Astrocyte of the spinal cord (primary cell): ENCODE measurements at regions not wholly inside any gene's neighbourhood (a gene's known extent, or its start where the extent isn't known, plus 50 kb on each side); places are given as distances from the start of the nearest gene placed in this dataset.

Experiments used
- DNase-seq: peaks from one replicate; pipeline ENCODE4 v3.0.0; 2011; ENCODE audit warnings: low read depth, low spot score
- H3K4me3 ChIP-seq: 2 replicates; pipeline ENCODE4 v1.5.1; 2011; ENCODE audit warnings: low read depth, mild to moderate bottlenecking, low read length, moderate library complexity
- CTCF ChIP-seq: IDR thresholded peaks from 2 replicates; pipeline ENCODE4 v1.5.1; 2012; ENCODE audit warnings: low read depth, mild to moderate bottlenecking, low read length, inconsistent platforms
- in situ Hi-C: cut with HindIII; loops from 2 replicates; pipeline ENCODE4 v1.10.0; 2017; ENCODE audit warnings: low sequenced_read_pairs

- H3K4me3 ChIP-seq, result no peak overlapping the region
- in situ Hi-C loops, result no loop called here
- DNase-seq, result no peak
- TF ChIP-seq CTCF, result no peak
Observed at GRCh38 chr4:136847881-136848621, 684.2 kb downstream of the PCDH18 start.

GRCh38 chr4:136841526-136841925, 690.8 kb downstream of the PCDH18 start:
- in situ Hi-C loops, result no loop called here
- H3K4me3 ChIP-seq, result no peak overlapping the region
- no peak for DNase-seq
- TF ChIP-seq CTCF, result no peak

GRCh38 chr4:136838607-136839006, 693.7 kb downstream of the PCDH18 start:
- in situ Hi-C loops, result no loop called here
- DNase-seq, result no peak
- no peak overlapping the region for H3K4me3 ChIP-seq
- TF ChIP-seq CTCF, result no peak

GRCh38 chr4:136831553-136831952, 700.7 kb downstream of the PCDH18 start:
- no peak for DNase-seq
- in situ Hi-C loops, result no loop called here
- H3K4me3 ChIP-seq, result no peak overlapping the region
- TF ChIP-seq CTCF, result no peak

- DNase-seq, result no peak
Observed at GRCh38 chr4:136829280-136829679, 703.0 kb downstream of the PCDH18 start.

GRCh38 chr4:136823020-136823419, 709.3 kb downstream of the PCDH18 start:
- no peak for DNase-seq
- in situ Hi-C loops, result no loop called here

More at GRCh38 chr4:136829280-136829679, 703.0 kb downstream of the PCDH18 start:
- no peak for TF ChIP-seq CTCF
- in situ Hi-C loops, result no loop called here
- no peak overlapping the region for H3K4me3 ChIP-seq

More at GRCh38 chr4:136823020-136823419, 709.3 kb downstream of the PCDH18 start:
- no peak overlapping the region for H3K4me3 ChIP-seq
- TF ChIP-seq CTCF, result no peak
